MV-4-11 (cell line): ENCODE measurements at regions not wholly inside any gene's neighbourhood (a gene's known extent, or its start where the extent isn't known, plus 50 kb on each side); places are given as distances from the start of the nearest gene placed in this dataset.

Source experiments
- DNase-seq: peaks from one replicate; lab custom pipeline; 2025; lab: John Stamatoyannopoulos, UW

- no peak for DNase-seq
Measured at GRCh38 chr1:192002063-192002462, 156.2 kb upstream of the RGS18 start.

GRCh38 chr1:192003295-192004077 is 154.8 kb upstream of the RGS18 start:
- no peak for DNase-seq

- DNase-seq: no peak
Measured at GRCh38 chr1:192005976-192006375, 152.3 kb upstream of the RGS18 start.

GRCh38 chr1:192008281-192008825 is 149.9 kb upstream of the RGS18 start:
- no peak for DNase-seq

GRCh38 chr1:192010406-192010805 is 147.9 kb upstream of the RGS18 start:
- no peak for DNase-seq

GRCh38 chr1:192011525-192011924 is 146.7 kb upstream of the RGS18 start:
- DNase-seq: no peak

GRCh38 chr1:192022827-192023226 is 135.4 kb upstream of the RGS18 start:
- no peak for DNase-seq

GRCh38 chr1:192024881-192025280 is 133.4 kb upstream of the RGS18 start:
- no peak for DNase-seq

GRCh38 chr1:192038567-192038966 is 119.7 kb upstream of the RGS18 start:
- peak; percentile 32 for DNase-seq

GRCh38 chr1:192045131-192045530 is 113.1 kb upstream of the RGS18 start:
- no peak for DNase-seq

GRCh38 chr1:192053531-192053971 is 104.7 kb upstream of the RGS18 start:
- DNase-seq: no peak

GRCh38 chr1:192057766-192058165 is 100.5 kb upstream of the RGS18 start:
- DNase-seq: no peak

GRCh38 chr1:192059407-192059806 is 98.9 kb upstream of the RGS18 start:
- no peak for DNase-seq

GRCh38 chr1:192061556-192061955 is 96.7 kb upstream of the RGS18 start:
- no peak for DNase-seq

- no peak for DNase-seq
Measured at GRCh38 chr1:192065087-192065486, 93.2 kb upstream of the RGS18 start.

- DNase-seq: peak; percentile 13
Measured at GRCh38 chr1:192066202-192066601, 92.1 kb upstream of the RGS18 start.

GRCh38 chr1:192067360-192067759 is 90.9 kb upstream of the RGS18 start:
- no peak for DNase-seq

- DNase-seq: no peak
Measured at GRCh38 chr1:192070213-192070612, 88.0 kb upstream of the RGS18 start.

GRCh38 chr1:192080684-192081083 is 77.6 kb upstream of the RGS18 start:
- DNase-seq: no peak

- DNase-seq: no peak
Measured at GRCh38 chr1:192081359-192081758, 76.9 kb upstream of the RGS18 start.

GRCh38 chr1:192086644-192087043 is 71.6 kb upstream of the RGS18 start:
- DNase-seq: no peak

GRCh38 chr1:192087334-192087733 is 70.9 kb upstream of the RGS18 start:
- no peak for DNase-seq

GRCh38 chr1:192088496-192088895 is 69.8 kb upstream of the RGS18 start:
- DNase-seq: no peak

GRCh38 chr1:192098001-192098400 is 60.3 kb upstream of the RGS18 start:
- DNase-seq: no peak
